Hematopoietic multipotent progenitor cell treated with erythropoietin and hydrocortisone succinate and interleukin-3 and kit ligand, for 17 days (in vitro differentiated cells): ENCODE measurements at regions not wholly inside any gene's neighbourhood (a gene's known extent, or its start where the extent isn't known, plus 50 kb on each side); places are given as distances from the start of the nearest gene placed in this dataset.
"Not testable (repeated sequence)": the region's sequence is repeated elsewhere in the genome, so short reads cannot be mapped to it uniquely, and the experiment has no call there.

Experiments used
- DNase-seq: peaks from one replicate; pipeline ENCODE4 v3.0.0-alpha.2; 2015; ENCODE audit warnings: low spot score

- no peak for DNase-seq
Measured at GRCh38 chr12:90695415-90695814, 259.6 kb downstream of the CCER1 start.

DNA sequence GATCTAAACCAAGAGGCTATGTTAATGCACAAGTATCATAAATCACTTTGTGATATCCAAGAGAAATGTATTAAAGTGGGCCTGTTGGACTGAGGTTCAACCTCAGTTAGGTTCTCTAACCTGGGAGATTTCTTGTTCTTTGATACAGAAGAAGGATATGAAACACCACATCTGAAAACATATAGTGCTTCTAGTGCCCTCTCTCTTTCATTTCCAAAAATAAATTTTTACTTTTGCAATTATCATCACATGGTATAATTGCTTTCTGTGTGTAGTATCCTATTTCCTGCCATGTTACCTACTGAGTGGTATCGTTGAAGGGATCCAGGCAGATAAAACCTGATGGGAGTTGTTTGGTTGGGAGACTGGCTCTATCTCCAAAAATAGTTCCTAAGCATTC, 264.9 kb downstream of the CCER1 start:
- no peak for DNase-seq

DNA sequence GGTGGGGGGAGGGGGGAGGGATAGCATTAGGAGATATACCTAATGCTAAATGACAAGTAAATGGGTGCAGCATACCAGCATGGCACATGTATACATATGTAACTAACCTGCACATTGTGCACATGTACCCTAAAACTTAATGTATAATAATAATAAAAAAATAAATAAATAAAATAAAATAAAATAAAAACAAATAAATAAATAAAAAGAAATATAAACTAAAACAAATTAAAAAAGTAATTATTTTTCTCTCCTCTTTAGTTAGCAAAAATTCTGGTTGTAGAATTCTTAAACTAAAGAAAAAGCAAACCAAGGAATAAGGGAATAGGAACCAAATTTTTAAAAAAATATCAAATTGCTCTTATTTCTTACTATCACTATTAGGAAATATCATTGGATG, 267.3 kb downstream of the CCER1 start:
- DNase-seq = not testable (repeated sequence)

DNA sequence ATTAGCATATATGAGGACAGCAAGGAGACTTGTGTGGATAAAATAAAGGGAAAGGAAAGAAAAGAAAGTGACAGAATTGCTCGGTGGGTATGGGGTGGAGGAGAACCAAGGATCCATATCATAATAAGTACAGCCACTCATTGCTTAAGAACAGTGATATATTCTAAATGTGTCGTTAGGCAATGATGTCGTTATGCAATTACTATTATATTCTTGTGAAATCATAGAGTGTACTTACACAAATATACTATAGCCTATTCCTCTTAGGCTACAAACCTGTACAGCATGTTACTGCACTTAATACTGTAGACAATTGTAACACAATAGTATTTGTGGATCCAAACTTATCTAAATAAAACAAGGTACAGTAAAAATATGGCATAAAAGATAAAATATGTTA, 271.1 kb downstream of the CCER1 start:
- DNase-seq = no peak

- DNase-seq = no peak
Measured at GRCh38 chr12:90682398-90682797, 272.6 kb downstream of the CCER1 start.

- DNase-seq = no peak
Measured at GRCh38 chr12:90679674-90680073, 275.3 kb downstream of the CCER1 start.

- no peak for DNase-seq
Measured at GRCh38 chr12:90677552-90677951, 277.4 kb downstream of the CCER1 start.

DNA sequence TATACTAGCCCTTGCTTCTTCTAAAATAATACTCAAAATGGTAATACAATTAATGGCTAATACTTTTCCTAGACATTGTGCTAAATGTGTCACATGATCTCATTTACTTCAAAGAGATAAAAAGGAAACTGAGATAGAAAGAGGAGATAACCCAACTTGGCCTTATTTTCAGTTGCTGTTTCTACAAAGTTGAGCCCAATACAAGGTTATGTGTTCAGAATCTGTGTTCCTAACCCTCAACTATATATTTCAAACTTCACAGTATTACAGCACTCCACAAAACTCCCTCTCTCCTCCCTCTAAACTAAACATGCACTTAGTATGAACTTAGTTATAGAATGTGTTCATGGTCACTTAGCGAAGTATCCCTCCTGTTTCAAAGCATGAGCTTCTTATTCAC, 277.9 kb downstream of the CCER1 start:
- DNase-seq = no peak

DNA sequence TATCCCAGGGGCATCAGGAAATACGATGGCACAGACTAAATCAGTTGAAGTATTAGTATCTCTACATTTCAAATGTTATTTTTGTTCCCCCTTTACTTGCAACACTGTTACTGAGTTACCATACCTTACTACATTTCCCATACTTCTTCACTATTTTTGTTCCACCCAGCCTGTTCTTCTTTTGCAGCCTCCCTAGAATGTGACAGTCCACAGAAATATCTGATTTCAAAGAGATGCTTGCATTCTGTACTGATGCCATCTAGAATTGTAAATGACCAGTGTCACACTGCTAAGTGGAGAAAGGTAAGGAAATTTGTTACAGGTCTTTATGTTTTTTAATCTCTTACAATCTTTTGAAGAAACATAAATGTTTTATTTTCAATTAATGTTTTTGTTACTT, 279.9 kb downstream of the CCER1 start:
- DNase-seq = no peak

DNA sequence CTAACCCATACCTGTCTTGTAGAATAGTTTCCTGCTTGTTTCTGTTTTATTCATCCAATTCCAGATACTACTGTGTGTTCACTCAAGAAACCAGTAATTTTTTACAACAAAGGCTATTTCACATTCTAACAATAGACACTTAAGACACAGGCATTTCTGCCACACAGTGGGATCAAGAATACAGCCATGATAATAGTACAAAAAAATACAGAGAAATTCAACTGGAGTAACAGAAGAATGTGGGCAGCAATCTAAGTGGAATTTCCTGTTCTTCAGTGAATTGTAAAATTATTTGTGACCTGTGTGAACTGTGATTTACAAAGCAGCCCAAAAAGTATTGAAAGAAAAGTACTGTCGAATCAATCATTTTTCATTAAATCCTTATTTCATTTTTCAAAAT, 282.9 kb downstream of the CCER1 start:
- DNase-seq = no peak

GRCh38 chr12:90663949-90664348, 291.0 kb downstream of the CCER1 start:
- not testable (repeated sequence) for DNase-seq

- no peak for DNase-seq
Measured at GRCh38 chr12:90659060-90659459, 295.9 kb downstream of the CCER1 start.

DNA sequence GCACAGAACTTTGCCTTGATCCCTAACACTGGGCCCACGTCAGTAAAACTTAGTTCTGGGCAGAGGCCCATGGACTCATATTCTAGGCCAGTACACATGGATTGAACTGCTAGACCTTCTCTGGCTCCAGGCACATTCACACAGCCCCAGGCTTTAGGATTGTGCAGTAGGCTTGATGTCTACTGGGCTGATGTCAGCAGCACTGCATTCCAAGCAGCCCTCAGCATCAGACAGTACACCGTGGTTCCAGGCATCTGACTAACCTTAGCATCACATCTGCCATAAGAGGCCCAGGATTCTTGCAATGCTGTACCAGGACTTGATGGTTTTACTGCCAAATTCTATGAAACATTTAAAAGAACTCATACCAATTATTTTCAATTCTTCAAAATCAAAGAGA, 301.9 kb downstream of the CCER1 start:
- no peak for DNase-seq

DNA sequence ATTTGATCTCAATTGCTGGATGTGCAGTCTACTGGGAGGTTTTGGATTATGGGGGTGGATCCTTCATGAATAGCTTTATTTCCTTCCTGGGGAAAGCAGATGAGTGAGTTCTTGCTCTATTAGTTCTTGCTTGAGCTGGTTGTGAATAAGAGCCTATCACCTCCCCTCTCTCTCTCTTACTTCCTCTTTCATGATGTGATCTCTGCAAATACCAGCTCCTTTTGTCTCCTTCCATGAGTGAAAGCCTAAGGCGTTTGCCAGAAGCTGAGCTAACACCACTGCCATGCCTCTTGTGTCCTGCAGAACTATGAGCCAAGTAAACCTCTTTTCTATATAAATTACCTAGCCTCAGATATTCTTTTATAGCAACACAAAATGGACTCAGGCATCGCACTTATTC, 302.7 kb downstream of the CCER1 start:
- DNase-seq = no peak

- no peak for DNase-seq
Measured at GRCh38 chr12:90645181-90645580, 309.8 kb downstream of the CCER1 start.

GRCh38 chr12:90631591-90632212, 323.3 kb downstream of the CCER1 start:
- DNase-seq = no peak

GRCh38 chr12:90630006-90630405, 325.0 kb downstream of the CCER1 start:
- DNase-seq = no peak

- no peak for DNase-seq
Measured at GRCh38 chr12:90628213-90628612, 326.8 kb downstream of the CCER1 start.

DNA sequence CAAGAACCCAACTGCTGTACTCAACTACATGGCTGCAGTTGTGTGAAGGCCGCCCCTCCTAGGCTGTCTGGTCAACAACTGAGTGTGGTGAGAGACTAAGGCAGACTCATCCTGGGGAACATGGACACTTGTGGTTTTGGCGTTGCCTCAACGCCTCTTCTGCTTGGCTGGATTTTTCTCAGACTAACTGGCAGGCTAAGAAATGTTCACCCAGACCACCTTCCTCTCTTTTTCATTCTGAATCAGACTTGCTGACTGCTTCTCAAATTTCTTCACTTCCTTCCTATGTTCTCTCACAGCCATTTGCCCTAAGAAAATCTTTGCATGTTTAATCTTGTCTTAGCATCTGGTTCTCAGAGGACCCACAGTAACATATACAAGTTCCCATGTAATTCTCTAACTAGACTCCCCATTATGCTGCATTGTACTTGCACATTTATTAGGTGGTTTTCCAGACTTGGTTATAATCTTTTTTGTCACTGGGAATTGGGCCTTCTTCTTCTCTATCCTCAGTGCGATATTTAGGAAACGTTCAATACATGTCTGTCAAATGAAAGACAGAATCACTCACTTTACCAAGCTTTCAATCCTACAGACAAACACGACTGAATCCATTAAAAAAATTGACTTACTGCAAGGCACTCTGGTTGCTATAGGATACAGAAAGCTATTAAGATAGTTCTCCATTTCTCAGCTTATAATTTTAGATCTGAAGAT, 327.6 kb downstream of the CCER1 start:
- DNase-seq = no peak

- DNase-seq = no peak
Measured at GRCh38 chr12:90622431-90622830, 332.5 kb downstream of the CCER1 start.

- DNase-seq = no peak
Measured at GRCh38 chr12:90621927-90622326, 333.0 kb downstream of the CCER1 start.

DNA sequence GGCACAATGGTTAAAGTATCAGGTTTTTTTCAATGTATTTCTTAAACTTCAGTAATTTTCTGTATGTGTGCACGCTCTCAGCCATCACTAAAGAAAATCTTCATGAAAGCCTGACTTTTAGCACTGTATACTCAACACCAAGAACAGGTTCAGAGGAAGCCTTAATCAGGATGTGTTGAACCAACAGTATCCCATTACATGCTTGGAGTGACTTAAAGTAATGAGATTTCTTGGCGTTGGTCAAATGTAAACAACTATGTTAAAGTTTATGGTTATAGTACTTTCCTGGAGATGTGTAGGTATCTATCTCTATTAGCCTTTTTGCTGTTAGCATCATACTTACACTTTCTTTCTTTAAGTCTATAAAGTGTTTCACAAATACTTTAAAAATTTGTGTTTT, 335.0 kb downstream of the CCER1 start:
- DNase-seq = no peak

- DNase-seq = no peak
Measured at GRCh38 chr12:90618586-90618985, 336.4 kb downstream of the CCER1 start.

DNA sequence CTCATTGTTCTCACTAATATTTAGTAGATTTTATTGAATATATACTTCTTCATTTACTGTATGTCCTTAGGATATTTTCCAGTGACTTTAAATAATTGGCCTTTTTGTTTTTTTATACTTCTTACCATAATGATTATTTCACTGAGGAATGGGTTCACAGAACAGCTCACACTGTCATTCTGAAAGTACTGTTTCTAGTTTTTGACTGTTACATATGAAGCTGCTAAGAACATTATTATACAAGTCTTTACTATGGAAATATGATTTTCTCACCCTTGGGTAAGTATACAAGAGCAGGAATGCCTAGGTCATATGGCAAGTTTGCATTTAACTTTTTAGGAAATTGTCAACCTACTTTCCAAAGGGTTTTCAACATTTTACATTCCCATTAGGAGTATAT, 343.1 kb downstream of the CCER1 start:
- no peak for DNase-seq
